ENCODE measurements at regions not wholly inside any gene's neighbourhood (a gene's known extent, or its start where the extent isn't known, plus 50 kb on each side); places are given as distances from the start of the nearest gene placed in this dataset.
A peak's percentile ranks its signal among the peaks of the same experiment; 100 is the strongest.

DNA sequence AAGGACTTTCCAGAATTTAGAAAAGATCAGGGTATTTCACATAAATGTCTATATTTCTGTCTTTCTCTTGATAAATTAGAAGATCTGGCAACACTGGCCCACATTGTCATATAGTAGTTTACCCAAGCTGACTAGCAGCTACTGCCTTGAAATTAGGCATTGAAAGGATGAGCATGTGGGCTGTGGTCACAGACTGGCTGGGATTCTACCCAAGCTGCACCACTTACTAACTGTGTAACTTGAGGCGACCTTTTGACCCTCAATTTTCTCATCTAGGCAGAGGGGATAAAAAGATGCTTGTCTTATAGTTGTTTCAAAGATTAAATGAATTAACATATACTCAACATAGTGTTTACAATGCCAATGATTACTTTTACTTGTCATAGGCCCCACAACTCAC, 152.7 kb upstream of the BMP2 start:
- DNase-seq (ENCODE audit: low spot score), result no peak

DNA sequence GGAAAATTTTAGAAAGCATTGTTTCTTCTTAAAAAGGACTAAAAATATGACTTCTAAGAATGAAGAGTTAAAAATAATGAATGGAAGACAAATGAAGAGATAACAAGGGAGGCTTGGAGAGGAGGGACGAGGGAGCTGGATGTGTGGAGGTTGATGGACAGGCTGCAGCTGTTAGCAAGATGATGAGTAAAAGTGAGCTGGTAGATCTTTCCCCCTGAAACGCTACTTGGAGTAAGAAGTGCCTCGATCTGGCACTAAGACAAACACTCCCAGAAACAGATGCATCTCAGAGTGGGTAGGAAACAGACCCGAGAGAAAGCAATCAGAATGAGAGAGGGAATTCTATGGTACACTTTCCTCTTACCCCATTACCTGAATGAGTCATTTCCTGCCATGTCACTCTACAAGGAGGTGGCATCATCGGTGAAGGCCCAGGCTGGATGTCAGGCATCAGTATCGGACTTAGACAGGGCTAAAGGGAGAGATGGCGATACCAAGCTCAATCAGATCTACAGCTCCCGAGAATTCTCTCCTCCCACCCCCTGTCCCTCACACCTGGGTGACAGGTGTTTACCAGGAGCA, 154.1 kb upstream of the BMP2 start:
- no peak for DNase-seq (ENCODE audit: low spot score)

DNA sequence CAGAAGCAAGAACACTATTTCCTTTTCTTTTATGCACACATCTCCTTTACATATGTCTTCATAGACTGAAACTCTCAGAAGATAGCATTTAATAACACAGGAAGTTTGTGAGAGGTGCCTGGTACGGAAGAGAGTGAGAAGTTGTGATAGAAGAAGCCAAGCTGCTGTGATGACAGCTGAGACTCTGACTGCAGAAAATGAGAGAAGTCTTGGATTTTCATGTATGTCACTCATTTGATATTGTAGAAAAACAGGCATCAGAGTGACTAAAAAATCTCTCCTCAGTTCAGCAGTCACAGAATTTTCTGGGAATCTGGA, 154.9 kb upstream of the BMP2 start:
- no peak for DNase-seq (ENCODE audit: low spot score)

DNA sequence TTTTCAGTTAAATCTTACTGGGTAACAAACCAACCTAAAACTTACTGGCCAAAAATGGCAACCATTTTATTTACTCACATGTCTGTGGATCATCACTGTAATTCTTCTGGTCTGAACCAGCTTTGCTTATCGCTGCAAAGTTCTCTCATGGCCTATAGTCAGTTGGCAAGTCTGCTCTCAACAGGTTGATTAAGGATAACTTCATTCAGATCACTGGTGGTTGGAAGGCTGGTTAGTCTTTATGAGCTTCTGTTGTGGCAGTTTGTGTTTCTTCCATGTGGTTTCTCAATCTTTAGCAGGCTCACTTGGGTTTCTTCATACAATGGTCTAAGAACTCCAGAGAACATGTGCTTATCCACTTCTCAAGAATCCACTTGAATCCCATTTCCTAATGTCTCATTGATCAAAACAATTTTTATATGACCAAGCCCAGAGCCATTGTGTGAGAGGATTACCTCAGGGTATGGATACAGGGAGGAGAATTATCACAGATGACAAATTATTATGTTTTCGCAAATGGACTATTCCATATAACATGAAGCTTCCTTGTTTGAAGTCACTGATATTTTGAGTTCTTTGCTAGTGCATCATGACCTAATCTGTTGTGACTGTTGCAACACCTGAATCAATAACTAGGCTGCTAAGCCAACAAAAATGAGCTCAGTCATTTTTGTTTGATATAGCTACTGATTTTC, 155.4 kb upstream of the BMP2 start:
- DNase-seq (ENCODE audit: low spot score), result no peak

DNA sequence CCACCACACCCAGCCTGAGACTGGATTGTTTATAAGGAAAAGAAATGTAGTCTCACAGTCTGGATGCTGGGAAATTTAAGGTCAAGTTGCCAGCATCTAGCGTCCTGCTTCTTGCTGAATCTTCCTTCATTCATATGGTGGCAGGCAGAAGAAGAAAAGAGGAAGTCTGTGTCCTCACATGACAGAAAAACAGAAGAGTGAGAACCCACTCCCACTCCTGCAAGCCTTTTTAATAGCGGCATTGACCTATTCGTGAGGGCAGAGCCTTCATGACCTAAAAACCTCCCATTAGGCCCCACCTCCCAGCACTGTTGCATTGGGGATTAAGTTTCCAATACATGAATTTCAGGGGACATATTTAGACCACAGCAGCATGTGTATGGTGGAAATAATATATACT, 160.8 kb upstream of the BMP2 start:
- no peak for DNase-seq (ENCODE audit: low spot score)

DNA sequence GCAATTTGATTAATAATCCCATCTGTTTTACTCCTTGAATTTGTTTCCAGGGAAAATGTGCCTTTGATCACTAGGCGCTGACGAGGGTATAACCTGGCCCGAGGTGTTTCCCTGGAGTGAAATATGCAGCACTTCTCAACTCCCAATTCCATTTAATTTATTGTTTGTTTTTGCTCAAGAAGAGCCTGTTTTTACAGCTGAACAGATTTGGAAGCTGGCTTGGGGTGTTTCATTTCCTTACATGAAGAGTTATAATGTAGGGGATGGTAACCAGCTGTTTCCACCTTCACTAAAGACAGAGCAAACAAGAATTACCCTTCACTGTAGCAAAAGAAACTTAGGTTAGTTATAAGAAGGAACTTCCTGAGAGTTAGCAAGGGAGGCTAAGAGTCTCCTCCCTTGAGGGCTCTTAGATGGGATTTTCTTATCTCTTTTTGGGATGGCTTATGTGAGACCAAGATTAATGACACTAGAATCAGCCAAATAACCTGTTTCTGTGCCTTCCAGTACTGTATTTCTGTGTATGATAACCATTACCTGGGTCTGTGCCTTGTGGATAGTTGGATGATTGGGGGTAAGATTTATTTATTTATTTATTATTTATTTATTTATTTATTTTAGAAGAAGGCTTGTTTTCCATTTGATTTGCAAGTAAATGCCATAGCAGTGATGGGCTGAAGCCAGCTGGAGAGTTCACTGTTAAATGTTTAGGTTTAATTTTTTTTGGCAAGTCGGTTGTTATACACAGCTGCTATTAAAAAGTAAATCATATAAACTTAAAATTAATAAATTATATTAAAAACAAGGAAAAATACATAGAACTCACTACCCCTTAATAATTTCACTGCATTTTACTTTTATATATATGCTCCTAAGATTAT, 162.2 kb upstream of the BMP2 start:
- DNase-seq (ENCODE audit: low spot score), result no peak

DNA sequence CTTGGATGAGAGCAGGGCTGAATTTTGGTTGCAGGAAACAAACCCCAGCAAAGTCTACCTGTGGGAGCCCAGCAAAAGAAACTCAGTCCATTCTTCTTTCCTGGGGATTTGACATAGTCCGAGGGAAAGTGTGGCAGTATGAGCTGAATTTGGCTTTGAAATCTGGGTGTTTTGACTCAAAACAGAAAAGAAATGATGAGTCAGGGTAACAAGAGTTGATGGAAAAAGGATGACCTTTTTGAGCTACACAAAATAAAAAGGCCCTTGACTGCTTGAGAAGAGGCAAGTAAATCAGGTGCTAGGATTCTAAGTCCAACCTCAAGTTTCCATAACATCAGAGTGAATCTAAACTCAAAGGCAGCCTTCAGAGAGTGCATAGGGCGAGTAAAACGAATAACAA, 163.3 kb upstream of the BMP2 start:
- no peak for DNase-seq (ENCODE audit: low spot score)

DNA sequence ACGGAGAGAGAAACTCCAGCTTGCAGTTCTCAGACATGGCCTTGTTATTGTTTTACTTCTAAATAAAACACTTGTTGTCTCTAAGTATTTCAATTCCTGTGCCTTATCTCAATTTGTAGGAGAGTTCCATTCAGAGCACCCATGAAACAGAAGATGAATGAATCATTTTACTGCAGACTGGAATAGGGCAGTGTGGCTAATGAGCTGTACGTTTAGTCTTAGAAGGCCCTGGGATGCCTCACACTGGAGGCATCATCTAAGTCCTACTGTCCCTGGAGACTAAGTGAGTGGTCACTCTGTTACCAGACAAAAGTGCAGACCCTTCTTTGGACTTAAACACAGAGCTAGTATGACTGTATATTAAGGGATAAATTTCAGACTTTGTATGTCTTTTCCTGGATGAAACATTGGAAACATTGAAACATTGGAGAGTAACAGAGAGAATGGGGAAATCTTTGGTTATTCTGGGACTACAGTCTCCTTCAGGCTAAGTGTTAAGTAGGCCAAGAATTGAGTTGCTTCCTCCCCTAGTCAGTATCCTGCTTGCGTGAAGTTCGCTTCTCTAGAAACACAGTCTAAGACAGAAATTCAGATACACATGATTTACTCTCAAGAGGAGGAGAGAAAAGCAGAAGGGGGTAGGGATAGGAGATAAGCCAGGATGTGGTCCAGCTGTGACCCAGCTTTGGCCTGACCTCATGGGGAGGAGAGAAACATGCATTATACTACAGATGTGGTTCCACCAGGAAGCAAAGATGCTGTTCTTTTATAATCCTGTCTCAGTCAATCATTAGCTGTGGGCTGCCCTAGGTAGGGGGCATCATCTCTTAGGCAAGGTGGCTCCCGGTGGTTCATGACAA, 167.4 kb upstream of the BMP2 start:
- DNase-seq (ENCODE audit: low spot score), result no peak

DNA sequence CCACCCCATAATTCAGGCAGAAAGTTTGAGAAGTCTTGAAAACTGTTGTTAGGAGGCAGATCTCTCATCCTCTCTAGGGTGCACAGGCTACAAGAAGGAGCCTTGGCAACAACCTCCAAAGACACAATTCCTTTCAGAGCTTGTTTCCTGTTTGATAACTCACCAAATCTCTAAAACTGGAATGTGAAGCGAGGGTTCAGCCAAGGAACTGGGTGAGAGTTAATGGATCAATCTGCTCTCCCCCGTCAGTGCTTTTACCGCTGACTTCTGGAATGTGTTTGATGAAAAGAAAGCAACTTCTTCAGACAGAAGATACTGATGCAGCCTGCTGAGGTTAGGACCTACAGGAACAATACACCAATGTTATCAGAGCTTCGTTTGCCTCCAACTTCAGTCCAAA, 171.8 kb upstream of the BMP2 start:
- no peak for DNase-seq (ENCODE audit: low spot score)

DNA sequence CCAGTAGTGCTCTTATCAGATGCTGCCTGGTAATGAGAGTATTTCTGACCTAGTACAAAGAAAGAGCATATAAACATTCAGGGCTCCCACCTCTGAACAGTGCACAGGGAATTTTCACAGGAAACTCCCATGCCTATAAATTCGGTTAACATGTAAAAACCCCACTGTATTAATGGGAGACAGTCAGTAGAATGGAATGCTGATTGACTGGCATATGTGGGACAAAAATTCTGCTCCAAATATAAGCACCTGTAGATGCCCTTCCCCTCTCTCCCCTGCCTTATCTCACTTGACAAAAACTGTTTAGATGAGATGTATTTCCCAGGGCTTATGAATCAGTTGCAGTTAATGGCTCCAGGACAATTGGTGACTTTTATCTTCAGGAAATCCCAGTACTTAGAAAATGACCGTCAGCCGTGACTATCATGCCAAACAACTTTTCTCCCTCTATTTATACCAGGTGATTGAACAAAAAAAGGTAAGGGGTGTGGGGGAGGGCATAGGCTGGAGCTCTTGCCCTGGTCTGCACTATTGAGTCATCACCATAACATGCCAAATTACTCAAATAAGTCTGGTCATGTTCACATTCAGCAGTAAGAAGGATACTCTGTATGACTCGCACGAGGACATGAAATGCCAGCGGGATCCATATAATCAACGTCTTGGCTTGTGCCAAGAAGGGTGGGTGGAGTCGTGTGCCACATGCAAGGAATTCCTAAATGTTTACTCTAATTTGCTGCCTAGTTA, 176.4 kb upstream of the BMP2 start:
- no peak for DNase-seq (ENCODE audit: low spot score)

DNA sequence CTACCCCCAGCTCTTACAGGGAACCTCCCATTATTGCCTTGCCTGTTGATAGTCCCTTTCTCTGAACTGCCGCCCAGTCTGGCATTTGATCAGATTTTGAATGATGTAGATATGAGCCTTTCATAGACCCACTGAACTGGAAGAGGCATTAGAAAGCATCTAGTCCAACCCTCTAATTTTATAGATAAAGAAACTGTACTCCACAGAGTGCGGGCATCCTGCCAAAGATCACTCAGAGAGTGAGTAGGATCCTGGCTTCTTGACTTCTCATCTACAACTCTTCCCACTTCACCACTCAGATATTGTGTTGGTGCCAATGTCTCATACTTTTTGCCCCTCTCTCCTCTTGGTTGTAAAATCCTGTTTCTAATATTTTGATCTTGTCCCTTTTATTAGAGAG, 179.2 kb upstream of the BMP2 start:
- DNase-seq (ENCODE audit: low spot score), result no peak

DNA sequence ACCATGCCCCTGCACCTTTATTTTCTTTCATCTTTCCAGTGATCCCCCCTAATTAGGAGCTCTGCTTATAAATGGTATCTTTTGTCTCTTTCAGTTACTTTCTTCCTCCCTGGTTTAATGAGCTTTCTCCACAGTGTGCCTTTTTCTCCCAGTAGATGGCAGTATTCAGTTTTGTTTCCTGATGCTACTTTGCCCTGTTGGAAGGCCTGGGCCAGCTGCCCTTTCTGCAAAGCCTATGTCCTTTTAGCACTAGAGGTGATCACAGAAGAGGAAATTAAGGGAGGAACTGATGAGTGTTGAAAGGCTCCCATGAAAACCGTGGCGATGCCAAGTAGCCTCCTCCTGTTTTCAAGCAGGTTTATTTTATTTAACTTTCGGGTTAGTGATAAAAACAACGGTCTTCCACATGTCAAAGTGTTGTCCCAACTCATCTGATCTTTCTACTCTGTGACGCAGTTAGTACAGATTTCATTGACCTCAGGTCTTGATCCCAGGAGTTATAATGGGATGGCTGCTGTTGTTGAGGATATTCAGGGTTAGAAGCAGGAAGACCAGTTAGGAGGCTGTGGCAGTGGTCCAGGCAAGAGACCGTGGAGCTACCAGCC, 184.2 kb upstream of the BMP2 start:
- peak; percentile 80 for DNase-seq (ENCODE audit: low spot score)

DNA sequence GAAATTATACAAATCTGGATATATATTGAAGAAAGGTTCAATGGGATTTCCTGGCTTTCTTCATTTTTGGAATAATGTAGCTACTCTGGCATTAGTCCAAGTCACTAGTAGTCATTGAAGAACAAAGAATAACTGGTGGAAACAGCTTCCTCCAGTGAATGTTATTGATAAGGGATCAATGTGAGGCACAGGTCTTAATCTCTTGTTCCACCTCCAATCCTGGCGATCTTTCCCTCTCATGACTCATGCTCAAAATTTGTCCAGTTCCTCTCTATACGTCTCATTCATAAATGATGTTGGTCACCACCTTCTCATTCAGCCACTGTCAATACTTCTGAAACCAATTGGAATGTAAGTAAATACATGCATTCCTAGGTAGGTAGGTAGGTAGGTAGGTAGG, 185.0 kb upstream of the BMP2 start:
- no peak for DNase-seq (ENCODE audit: low spot score)

DNA sequence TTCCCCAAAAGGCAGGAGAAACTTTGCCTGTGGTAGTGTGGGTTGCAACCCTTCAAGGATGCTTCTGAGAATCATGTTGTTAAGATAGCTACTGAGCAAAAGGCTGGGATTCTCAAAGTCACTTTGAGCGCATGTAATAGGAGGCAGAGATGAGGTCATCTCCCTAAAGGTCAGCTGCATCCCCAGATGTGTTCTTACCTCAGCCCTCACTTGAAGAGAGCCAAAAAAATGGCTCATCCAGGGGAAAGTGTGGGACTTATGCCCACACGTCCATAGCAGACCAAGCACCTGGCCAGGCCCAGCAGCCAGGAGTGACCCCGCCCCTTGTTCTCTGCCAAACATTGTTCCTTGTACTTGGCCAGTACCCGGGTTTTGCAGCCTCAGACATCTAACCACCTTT, 187.0 kb upstream of the BMP2 start:
- DNase-seq (ENCODE audit: low spot score), result no peak

DNA sequence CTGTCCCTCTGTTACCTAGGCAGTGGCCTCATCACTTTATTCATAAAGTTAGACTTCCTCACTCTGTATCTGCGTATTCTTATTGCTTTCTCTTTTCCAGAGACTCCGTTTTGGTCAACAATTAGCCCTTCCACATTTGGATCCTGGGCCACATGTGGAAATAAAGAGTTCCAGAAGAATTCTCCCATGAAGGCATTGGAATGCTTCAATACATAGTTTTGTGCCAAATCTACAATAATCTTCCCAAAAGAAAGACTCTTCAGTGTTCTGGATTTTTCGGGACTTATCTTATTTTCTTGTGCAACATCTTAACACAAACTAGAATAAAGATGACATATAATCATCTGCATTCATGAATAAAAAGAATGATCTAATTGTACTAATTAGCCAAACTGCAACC, 187.7 kb upstream of the BMP2 start:
- DNase-seq (ENCODE audit: low spot score), result no peak

DNA sequence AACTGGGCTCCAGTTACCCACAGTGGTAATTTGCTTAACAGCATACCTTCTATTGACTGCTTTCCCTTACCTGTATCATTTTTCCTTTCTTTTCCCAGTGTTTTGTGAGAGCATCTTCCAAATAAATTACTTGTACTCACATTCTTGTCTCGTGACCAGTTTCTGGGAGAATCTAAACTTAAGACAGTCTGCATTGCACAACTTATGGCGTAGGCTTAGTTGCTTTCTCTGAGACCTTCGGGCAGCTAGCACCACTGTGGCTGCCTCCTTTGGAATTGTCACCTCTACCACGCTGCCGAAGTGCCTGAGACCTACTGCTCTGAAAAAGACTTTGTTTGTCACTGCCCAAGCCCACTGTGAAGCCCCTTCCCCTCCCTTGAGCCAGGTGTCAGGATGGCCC, 188.1 kb upstream of the BMP2 start:
- DNase-seq (ENCODE audit: low spot score), result no peak

DNA sequence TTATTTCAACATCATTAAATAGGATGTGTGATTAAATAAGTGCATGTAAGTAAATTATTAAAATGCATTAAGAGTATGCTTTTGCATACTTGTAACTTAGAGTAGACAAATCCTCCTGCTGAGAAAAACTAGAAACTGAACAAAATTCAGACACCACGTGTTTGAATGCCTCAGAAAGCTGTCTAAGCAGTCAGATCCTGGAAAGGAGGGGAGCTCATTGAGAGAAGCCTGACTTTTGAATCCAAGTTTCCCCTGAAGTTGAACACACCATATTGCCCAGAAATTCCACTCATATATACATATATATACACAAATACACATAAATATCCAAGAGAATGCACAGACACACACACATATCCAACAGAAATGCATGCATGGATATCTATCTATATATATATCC, 190.0 kb upstream of the BMP2 start:
- no peak for DNase-seq (ENCODE audit: low spot score)

DNA sequence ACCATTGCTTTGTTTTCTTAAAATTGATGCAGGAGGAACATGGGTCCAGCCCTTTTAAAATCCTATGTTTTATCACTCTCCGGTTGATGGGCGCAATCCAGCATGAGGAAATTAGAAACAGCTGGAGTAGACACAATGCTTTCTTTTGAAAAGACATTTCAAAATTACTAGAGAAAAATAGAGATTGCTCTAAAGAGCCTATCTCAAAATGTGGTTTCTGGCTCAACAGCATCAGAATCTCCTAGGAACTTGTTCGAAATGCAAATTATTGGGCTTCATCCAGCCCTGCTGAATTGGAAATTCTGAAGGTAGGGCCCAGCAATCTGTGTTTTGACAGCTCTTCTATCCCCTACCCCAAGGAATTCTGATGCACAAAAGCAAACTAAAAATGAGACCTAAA, 190.8 kb upstream of the BMP2 start:
- no peak for DNase-seq (ENCODE audit: low spot score)

DNA sequence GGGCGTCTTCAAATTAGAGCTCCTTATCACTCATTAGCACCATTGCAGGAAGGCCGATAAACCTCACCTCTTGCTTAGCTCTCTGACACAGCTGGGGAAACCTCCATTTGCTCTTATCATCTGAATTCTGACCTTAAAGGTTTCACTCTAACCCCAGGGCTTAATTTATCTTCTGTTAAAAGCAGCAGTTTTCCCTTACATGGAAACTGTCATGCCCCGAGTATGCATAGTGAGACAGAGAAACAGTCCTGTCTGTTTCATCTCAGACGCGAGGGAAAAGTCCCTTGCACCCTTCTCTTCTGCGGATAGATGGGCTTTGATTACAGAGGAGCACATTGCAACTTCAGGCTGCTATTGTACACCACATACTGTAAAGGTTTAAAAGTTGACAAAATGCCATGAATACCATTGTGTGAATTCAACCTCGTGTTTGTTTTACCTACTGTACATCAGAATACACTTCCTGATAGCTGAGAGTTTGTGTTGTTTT, 191.5 kb upstream of the BMP2 start:
- DNase-seq (ENCODE audit: low spot score), result no peak

DNA sequence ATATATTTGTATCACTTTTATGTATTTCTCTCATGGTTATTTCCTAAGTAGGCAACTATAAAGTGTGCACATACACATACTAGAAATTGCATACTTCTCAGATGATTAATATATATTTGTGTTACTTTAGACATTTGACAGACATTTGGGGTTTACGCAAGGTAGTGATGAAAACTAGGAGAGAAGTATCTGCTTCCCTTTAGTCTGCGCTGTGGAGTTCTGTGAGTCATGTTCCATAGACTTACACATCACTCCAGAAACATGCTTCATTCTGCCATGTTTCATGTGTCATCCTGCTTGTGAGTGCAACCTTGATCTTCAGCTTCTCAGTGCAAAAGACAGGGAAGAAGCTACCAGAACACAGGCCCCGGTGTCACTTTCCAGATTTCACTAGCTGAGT, 200.7 kb upstream of the BMP2 start:
- no peak for DNase-seq (ENCODE audit: low spot score)

DNA sequence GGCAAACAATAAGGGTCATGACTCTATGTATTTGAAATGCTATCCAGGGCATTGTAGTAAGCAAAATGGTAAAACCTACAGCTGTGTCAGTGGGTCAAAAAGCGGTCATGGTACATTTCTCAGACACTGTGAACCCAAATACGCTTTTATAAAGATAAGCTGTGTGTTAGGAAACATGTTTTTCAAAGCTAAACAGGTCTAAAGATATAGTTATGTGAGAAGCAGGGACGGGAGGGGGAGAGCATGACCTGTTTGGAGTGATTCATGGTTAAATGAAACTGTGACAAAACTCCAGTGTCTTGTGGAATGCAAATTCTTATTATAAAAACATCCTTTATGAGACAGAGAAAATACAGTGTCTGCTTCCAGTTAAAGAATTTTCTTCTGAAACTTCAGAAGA, 205.4 kb upstream of the BMP2 start:
- DNase-seq (ENCODE audit: low spot score), result no peak

Measured in pons (tissue), 1 donor.